Activated naive CD8-positive, alpha-beta T cell treated with anti-CD3 and anti-CD28 coated beads for 36 hours (primary cell): ENCODE measurements at regions not wholly inside any gene's neighbourhood (a gene's known extent, or its start where the extent isn't known, plus 50 kb on each side); places are given as distances from the start of the nearest gene placed in this dataset.

ENCODE experiments used
- DNase-seq: peaks from one replicate; pipeline ENCODE4 v3.0.0; 2021
- H3K27ac Mint-ChIP-seq: one replicate; pipeline ENCODE4 v1.8.0; 2022; ENCODE audit warnings: mild to moderate bottlenecking, moderate library complexity, mixed read lengths
- H3K27me3 Mint-ChIP-seq: one replicate; pipeline ENCODE4 v1.8.0; 2022; ENCODE audit warnings: mild to moderate bottlenecking, mixed read lengths
- H3K36me3 Mint-ChIP-seq: one replicate; pipeline ENCODE4 v1.8.0; 2021; ENCODE audit warnings: mild to moderate bottlenecking, mixed read lengths
- H3K4me1 Mint-ChIP-seq: one replicate; pipeline ENCODE4 v1.8.0; 2021; ENCODE audit warnings: mixed read lengths
- H3K4me3 Mint-ChIP-seq: one replicate; pipeline ENCODE4 v1.8.0; 2022; ENCODE audit warnings: mild to moderate bottlenecking, moderate library complexity, mixed read lengths
- H3K9me3 Mint-ChIP-seq: one replicate; pipeline ENCODE4 v1.8.0; 2022; ENCODE audit warnings: mixed read lengths

DNA sequence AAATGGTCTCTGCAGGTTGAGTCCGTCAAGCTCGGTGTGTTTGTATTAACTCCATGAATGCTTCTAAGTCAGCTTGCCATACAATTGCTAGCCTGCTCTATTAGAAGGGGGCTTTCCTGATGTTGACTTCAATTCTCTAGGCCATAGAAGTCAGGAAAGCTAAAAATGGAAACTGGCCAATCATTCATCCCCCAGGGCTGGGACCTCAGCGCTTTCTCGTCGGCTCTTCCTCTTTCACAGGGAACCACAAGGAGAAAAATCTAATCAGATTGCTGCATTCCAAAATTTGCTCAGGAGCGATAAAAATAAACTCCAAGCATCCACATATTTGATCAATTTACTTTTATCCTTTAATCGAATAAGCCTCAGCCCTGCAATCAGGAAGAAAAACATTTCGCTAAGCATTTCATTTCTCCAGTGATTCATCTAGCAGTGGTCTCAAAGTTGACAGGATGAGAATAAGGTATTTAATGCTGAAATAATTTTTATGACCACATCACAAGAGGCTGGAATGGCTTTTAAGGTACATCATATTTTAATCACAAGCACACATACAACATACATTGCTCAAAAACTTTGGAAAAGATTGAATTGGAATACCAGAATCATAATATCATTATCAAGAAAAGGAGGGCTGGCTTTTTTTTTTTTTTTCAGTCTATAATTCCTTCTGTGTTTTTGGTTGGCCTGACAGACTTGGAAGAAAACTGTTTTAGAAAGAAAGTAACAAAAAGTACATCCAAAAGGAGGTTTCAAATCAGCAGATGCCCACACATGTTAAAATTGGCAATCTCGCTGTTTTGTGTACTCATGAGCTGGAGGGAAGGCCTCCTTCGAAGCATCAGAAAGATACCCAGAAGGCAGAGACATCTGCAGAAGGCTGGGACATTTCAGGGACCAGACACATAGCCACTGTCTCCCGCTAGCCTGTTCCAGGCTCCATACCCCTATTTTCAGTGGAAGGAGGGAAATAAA, 316.3 kb downstream of the NUAK1 start:
- Mint-ChIP-seq H3K27ac (no peak overlapping the region), H3K4me3 (no peak overlapping the region)

DNA sequence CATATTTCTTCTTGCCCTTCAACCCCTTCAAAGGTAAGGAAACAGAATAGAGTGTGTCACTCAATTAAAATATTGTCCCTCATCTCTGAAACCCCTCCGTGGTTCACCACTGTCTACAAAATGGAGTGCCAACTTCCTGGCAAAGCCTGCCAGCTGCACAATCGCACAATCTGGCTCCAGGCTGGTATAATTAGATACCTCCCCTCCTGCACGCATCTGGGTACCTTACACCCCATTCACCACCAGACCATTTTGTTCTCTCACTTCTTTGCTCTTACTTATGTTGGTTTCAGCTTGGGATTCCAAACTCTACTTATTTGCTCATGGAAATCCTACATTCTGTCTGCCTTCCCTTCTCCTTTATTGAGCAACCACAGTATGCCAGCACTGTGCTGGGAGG, 314.9 kb downstream of the NUAK1 start:
- H3K27me3 Mint-ChIP-seq, result peaks cover 8% of the 10 kb centered on the region
- DNase-seq, result no peak
- H3K27ac Mint-ChIP-seq, result no peak overlapping the region
- H3K36me3 Mint-ChIP-seq, result no peaks in the 10 kb centered on the region
- H3K4me1 Mint-ChIP-seq, result no peaks in the 10 kb centered on the region
- H3K9me3 Mint-ChIP-seq, result no peaks in the 10 kb centered on the region
- no peak overlapping the region for H3K4me3 Mint-ChIP-seq

More for the DNA sequence above, 316.3 kb downstream of the NUAK1 start:
- no peaks in the 10 kb centered on the region for H3K36me3 Mint-ChIP-seq
- H3K4me1 Mint-ChIP-seq, result no peaks in the 10 kb centered on the region
- no peaks in the 10 kb centered on the region for H3K9me3 Mint-ChIP-seq
- no peak for DNase-seq
- peaks cover 8% of the 10 kb centered on the region for H3K27me3 Mint-ChIP-seq

GRCh38 chr12:105825141-105825540, 313.6 kb downstream of the NUAK1 start:
- H3K27me3 Mint-ChIP-seq, result peaks cover 8% of the 10 kb centered on the region
- no peak overlapping the region for H3K27ac Mint-ChIP-seq
- no peaks in the 10 kb centered on the region for H3K36me3 Mint-ChIP-seq
- no peak for DNase-seq
- no peaks in the 10 kb centered on the region for H3K4me1 Mint-ChIP-seq
- no peaks in the 10 kb centered on the region for H3K9me3 Mint-ChIP-seq
- no peak overlapping the region for H3K4me3 Mint-ChIP-seq

DNA sequence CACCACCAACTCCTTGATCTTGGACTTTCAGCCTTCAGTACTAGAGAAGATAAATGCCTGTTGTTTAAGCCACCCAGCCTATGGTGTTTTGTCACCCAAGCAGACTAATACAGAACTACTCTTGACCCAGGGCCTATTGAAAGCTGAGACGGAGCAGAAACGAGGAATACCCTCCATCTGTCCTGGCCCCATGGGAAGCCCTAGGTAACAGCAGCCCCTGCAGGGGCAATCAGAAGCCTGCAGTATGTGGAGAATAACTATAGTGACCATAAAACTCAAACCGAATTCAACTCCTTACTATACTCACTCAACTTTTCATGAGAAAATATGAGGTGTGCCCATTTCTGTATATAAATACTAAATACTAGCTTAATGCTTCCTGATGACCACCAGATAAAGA, 307.4 kb downstream of the NUAK1 start:
- Mint-ChIP-seq H3K27me3 (peaks cover 4% of the 10 kb centered on the region), H3K9me3 (no peaks in the 10 kb centered on the region), H3K4me3 (no peak overlapping the region), H3K27ac (no peak overlapping the region), H3K36me3 (no peaks in the 10 kb centered on the region), H3K4me1 (no peaks in the 10 kb centered on the region)
- no peak for DNase-seq

- Mint-ChIP-seq H3K4me3 (no peak overlapping the region), H3K27me3 (peaks cover 4% of the 10 kb centered on the region), H3K4me1 (no peaks in the 10 kb centered on the region), H3K27ac (no peak overlapping the region), H3K36me3 (no peaks in the 10 kb centered on the region), H3K9me3 (no peaks in the 10 kb centered on the region)
- no peak for DNase-seq
Measured at GRCh38 chr12:105832021-105832420, 306.7 kb downstream of the NUAK1 start.

DNA sequence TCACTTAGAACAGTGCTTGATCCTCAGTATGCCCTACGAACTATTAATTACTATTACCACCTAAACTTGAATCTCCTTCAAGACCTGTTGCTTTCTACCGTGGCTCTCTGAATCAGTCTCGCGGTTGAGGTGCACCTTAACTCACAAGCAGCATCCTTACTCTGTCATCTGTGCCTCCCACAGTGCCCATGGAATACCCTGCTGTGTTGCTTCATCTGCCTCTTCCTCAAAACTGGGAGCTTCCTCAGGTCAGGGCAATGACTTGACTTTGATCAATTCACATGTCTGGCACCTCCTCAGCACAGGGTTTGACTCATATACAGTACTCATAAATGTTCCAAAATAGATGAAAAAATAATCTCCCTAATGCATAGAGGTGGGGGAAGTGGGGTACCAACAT, 305.9 kb downstream of the NUAK1 start:
- no peak overlapping the region for H3K4me3 Mint-ChIP-seq
- no peaks in the 10 kb centered on the region for H3K36me3 Mint-ChIP-seq
- no peaks in the 10 kb centered on the region for H3K9me3 Mint-ChIP-seq
- no peak overlapping the region for H3K27ac Mint-ChIP-seq
- no peaks in the 10 kb centered on the region for H3K4me1 Mint-ChIP-seq
- no peak for DNase-seq
- H3K27me3 Mint-ChIP-seq, result peaks cover 6% of the 10 kb centered on the region

GRCh38 chr12:105834496-105834895, 304.3 kb downstream of the NUAK1 start:
- Mint-ChIP-seq H3K4me1 (no peaks in the 10 kb centered on the region), H3K9me3 (no peaks in the 10 kb centered on the region), H3K27me3 (peaks cover 6% of the 10 kb centered on the region), H3K4me3 (no peak overlapping the region), H3K27ac (no peak overlapping the region), H3K36me3 (no peaks in the 10 kb centered on the region)
- no peak for DNase-seq

GRCh38 chr12:105835580-105836241, 303.0 kb downstream of the NUAK1 start:
- peaks cover 6% of the 10 kb centered on the region for H3K27me3 Mint-ChIP-seq
- no peaks in the 10 kb centered on the region for H3K4me1 Mint-ChIP-seq
- no peaks in the 10 kb centered on the region for H3K9me3 Mint-ChIP-seq
- H3K36me3 Mint-ChIP-seq, result no peaks in the 10 kb centered on the region
- H3K27ac Mint-ChIP-seq, result no peak overlapping the region
- no peak for DNase-seq
- H3K4me3 Mint-ChIP-seq, result no peak overlapping the region

- H3K36me3 Mint-ChIP-seq, result no peaks in the 10 kb centered on the region
- no peaks in the 10 kb centered on the region for H3K4me1 Mint-ChIP-seq
- no peaks in the 10 kb centered on the region for H3K9me3 Mint-ChIP-seq
- no peak overlapping the region for H3K4me3 Mint-ChIP-seq
- H3K27ac Mint-ChIP-seq, result no peak overlapping the region
- peaks cover 6% of the 10 kb centered on the region for H3K27me3 Mint-ChIP-seq
- DNase-seq, result no peak
Measured at GRCh38 chr12:105836242-105836622, 302.5 kb downstream of the NUAK1 start.

DNA sequence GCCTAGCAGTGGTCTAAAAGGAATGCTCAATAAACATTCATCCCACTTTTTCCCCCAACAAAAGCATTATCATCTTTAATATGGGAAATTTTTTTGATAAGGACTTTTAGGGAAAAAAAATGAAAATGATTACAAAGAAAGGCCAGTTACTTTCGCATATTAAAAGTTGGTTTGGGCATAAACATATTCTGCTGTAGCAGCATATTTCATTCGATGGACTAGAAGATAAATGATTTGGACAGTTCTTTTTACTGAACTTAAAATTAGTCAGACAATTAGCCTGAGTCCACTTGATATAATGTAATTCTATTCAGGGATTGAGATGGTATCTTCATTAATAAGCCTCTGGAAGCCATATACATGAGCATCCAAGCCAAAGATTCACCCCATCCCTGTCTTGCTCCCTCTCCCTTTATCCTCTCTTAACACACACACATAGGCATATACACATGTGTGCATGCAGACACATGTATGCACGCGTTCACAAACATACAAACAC, 299.1 kb downstream of the NUAK1 start:
- Mint-ChIP-seq H3K4me3 (no peak overlapping the region), H3K9me3 (no peaks in the 10 kb centered on the region), H3K4me1 (no peaks in the 10 kb centered on the region), H3K27ac (no peak overlapping the region), H3K36me3 (no peaks in the 10 kb centered on the region), H3K27me3 (peaks cover 3% of the 10 kb centered on the region)
- no peak for DNase-seq

- Mint-ChIP-seq H3K27me3 (peaks cover 3% of the 10 kb centered on the region), H3K4me1 (no peaks in the 10 kb centered on the region), H3K9me3 (no peaks in the 10 kb centered on the region), H3K27ac (no peak overlapping the region), H3K4me3 (no peak overlapping the region), H3K36me3 (no peaks in the 10 kb centered on the region)
- DNase-seq, result no peak
Measured at GRCh38 chr12:105840384-105840783, 298.4 kb downstream of the NUAK1 start.

DNA sequence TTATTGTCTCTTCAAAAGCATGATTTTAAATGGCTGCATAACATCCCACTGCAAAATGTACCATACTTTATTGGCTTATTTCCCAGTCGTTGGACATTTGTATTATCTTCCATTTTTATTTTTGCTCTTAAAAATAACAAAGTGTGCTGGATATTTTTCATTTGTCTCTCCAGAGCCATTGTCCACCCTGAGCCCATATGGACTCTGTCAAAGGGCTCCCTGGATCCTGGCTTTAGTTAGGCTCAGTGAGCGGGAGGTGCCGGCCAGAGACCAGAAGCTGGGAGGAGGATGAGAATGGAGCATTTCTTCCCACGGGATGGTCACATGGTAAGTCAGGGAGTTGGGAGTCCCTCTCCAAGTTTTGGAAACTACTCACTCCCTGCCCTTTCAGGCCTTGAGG, 296.9 kb downstream of the NUAK1 start:
- H3K9me3 Mint-ChIP-seq, result no peaks in the 10 kb centered on the region
- no peak overlapping the region for H3K27ac Mint-ChIP-seq
- no peak overlapping the region for H3K4me3 Mint-ChIP-seq
- no peaks in the 10 kb centered on the region for H3K36me3 Mint-ChIP-seq
- H3K4me1 Mint-ChIP-seq, result no peaks in the 10 kb centered on the region
- peaks cover 3% of the 10 kb centered on the region for H3K27me3 Mint-ChIP-seq
- no peak for DNase-seq

GRCh38 chr12:105843561-105843960, 295.2 kb downstream of the NUAK1 start:
- Mint-ChIP-seq H3K4me1 (no peaks in the 10 kb centered on the region), H3K27ac (no peak overlapping the region), H3K9me3 (no peaks in the 10 kb centered on the region), H3K36me3 (no peaks in the 10 kb centered on the region), H3K4me3 (no peak overlapping the region), H3K27me3 (no peaks in the 10 kb centered on the region)
- no peak for DNase-seq

DNA sequence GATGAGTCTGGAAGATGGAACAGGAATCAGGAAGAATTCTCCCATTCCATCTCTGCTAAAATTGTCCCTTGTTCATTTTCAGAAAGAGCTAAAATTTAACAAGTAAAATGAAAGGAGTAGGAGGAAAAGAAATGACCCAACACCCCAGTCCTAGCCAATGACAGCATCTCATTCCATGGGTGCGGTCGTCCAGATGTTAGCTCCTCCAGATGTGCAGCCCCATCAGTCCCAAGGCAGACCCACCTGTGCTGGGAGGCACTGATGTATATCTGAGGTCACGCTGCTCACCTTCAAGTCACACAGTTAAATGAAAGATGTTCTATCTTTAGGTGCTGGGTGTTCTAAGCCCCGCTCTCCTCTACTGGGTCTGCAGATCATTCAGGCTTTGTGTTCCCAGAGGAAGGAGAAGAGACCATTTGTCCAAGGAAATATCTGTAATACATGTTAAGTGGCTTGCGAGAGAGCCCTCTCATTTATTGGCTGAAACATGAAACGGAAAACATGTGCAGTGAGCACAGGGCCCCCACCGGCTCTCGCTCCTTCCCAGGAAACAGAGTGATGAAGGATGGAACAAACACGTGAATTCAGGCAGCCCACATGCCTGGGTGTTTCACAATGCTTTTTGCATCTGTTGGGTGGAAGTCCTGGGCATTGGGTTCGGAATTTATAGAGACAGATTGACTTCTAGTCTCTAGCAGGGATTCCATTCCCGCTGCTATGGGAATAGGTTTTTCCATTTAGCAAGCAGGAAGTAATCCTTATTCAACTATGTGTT, 294.6 kb downstream of the NUAK1 start:
- Mint-ChIP-seq H3K9me3 (no peaks in the 10 kb centered on the region), H3K4me3 (no peak overlapping the region), H3K27ac (no peak overlapping the region), H3K4me1 (no peaks in the 10 kb centered on the region), H3K36me3 (no peaks in the 10 kb centered on the region), H3K27me3 (no peaks in the 10 kb centered on the region)
- DNase-seq, result no peak

DNA sequence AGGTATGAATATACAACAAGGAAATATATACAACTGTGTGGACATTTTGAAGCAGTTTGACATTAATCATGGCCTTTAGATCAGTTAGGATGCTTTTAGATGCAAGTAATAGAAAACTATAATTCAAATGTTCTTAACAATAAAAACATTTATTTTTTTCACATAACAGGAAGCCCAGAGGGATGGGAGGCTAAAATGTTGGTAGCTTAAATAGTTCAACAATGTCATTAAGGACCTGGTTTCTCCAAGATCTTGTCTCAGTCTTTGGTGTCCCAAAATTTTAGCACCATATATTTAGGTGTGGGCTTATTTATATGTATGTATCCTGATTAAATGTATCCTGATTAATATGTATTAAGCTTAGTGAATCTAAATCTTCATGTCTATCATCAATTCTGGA, 292.4 kb downstream of the NUAK1 start:
- Mint-ChIP-seq H3K27me3 (peaks cover 9% of the 10 kb centered on the region), H3K9me3 (no peaks in the 10 kb centered on the region), H3K36me3 (no peaks in the 10 kb centered on the region), H3K27ac (no peak overlapping the region), H3K4me3 (no peak overlapping the region), H3K4me1 (no peaks in the 10 kb centered on the region)
- no peak for DNase-seq
